GM18870 (cell line): ENCODE measurements at regions not wholly inside any gene's neighbourhood (a gene's known extent, or its start where the extent isn't known, plus 50 kb on each side); places are given as distances from the start of the nearest gene placed in this dataset.
"Not testable (repeated sequence)": the region's sequence is repeated elsewhere in the genome, so short reads cannot be mapped to it uniquely, and the experiment has no call there.

Source experiments
- ATAC-seq: cut with Tn5 transposase; IDR thresholded peaks from one replicate; pipeline ENCODE4 v1.9.1; 2021; ENCODE audit warnings: moderate library complexity; ENCODE audit not compliant: unreplicated experiment

DNA sequence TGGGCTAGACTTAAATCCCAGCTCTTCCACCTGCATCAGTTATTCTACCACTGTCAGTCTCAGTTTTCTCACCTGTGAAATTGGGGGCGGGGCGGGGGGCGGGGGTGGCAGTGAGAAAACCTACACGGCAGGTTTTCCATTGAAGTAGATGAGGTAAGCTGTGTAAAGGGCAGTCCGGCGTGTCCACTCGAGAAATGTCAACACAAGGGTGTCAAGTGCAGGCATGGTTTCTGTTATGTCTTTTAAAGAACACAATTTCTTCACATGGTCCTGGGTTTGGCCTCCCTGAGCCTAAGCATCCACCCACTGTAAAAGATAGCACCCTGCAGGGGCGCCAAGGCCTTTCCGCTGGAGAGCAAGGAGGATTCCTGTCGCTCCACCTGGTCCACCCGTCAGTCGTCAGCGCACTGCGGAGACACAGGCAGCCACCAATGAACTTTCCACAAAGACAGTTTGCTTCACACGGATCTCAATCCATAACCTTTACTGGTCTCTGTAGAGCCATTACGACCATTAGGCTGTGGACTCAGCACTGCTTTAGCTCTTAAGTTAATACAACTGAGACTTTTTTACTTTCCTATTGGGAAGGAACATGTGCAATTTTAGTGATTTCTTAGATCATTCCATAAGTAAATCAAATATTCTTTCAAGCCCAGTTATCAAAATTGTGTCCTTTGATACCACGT is 99.5 kb upstream of the FOXB1 start:
- no peak for ATAC-seq

DNA sequence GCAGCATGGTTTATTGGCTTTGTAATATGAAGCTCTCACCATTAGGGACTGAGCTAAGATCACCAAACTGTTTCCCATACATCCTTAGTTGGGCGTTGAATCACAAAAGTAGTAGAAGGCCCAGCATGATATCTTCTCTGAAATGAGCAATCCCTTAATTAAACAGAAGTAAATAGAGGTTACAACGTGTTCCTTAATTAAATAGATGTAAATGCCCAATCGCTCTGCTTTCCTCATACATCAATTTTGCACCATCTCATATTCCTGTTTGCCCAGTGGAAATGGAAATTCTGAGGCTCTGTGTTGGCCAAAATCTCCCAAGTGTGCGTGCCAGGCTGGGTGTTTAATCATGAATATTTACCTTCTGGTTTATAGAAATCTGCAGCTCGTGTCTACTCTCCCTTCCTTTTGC is 107.4 kb upstream of the FOXB1 start:
- no peak for ATAC-seq

GRCh38 chr15:59894835-59895234 is 109.3 kb upstream of the FOXB1 start:
- no peak for ATAC-seq

- ATAC-seq = no peak
Measured at GRCh38 chr15:59892985-59893384, 111.1 kb upstream of the FOXB1 start.

DNA sequence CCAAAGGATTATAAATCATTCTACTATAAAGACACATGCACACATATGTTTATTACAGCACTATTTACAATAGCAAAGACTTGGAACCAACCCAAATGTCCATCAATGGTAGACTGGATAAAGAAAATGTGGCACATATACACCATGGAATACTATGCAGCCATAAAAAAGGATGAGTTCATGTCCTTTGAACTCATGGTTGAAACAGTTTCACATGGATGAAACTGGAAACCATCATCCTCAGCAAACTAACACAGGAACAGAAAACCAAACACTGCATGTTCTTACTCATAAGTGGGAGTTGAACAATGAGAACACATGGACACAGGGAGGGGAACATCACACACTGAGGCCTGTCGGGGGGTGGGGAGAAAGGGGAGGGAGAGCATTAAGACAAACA is 116.2 kb upstream of the FOXB1 start:
- ATAC-seq = not testable (repeated sequence)

DNA sequence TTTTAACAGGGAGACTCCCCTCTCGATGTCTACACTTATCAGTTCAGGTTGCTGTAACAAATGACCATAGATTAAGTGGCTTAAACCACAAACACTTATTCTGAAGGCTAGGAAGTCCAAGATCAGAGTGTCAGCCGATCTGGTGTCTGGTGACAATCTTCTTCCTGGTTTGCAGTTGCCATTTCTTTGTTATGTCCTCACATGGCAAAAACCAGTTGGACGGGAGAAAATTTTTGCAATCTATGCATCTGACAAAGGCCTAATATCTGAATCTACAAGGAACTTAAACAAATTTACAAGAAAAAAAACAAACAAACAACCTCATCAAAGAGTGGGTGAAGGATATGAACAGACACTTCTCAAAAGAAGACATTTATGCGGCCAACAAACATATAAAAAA is 116.9 kb upstream of the FOXB1 start:
- ATAC-seq = no peak

- no peak for ATAC-seq
Measured at GRCh38 chr15:59886441-59886840, 117.7 kb upstream of the FOXB1 start.

DNA sequence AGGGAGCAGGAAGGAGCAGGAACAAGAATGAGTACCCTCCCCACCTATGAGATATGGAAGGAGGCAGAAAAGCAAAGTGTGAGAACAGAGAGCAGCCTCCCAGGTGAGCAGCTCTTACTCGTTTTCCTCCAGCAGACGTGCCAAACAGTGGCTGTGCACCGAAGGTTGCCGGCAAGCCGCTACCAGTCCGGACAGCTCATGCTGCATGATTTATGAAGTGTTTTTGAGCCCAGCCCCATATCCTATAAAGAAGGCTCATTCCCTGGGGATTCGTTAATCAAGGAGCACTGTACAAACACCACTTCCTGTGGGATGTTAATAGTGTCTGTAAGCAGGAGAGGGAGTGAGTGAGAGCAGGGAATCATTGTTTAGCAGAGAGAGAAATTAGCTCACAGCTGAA is 118.3 kb upstream of the FOXB1 start:
- ATAC-seq = no peak

DNA sequence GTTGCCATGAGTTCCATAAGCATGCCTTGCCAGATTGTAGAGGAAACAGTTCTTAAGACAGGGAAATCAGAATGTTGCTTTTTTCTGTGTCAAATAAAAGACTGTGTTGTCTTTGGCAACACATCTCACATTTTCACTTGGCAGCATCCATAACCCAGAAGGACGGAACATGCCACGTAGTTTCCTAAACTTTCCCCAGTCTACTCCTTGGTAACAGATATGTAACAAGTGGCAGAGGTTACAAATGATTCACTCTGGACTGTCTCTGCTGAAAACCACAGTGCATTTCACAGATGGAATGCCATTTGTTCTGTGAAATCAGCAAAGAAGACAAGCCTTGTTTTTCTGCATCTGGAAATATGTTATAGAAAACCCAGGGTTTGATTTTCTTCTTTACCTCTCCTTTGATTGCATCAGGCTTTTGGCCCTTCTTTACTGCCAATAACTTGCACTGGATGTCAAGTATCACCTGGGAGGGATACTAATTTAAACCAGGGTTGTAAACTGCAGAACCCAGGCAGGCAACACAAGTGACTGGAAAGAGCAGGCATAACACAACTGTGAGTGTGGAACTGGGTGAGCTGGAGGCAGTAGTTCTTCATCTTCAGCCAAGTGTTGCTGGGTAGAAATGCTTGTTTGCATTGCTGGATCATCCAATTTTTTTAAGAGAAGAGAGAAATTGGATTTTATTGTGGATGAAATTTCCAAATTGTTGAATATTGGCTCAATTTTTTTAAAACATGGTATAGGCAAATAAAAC is 124.4 kb upstream of the FOXB1 start:
- ATAC-seq = no peak

- no peak for ATAC-seq
Measured at GRCh38 chr15:59876140-59876539, 128.0 kb upstream of the FOXB1 start.

- ATAC-seq = no peak
Measured at GRCh38 chr15:59873644-59874272, 130.4 kb upstream of the FOXB1 start.

GRCh38 chr15:59867086-59867855 is 136.8 kb upstream of the FOXB1 start:
- ATAC-seq = no peak

DNA sequence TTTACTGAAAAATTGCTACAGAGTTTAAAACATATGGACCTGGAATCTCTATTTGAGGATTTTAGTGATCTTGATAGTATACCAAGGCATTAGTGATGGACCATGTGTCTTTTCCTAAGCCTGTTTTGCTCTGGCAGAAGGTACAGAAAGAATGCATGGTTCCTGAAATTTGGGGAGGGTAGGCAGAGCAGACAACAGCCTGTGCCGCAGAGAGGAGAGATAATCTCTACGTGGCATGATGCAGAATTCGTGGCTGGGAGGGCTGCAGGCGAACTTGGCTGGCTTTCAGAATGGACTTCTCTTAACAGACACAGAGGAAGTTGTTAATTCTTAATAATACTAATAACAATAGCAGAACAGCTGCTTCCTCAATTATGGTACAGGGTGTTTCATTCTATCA is 137.5 kb upstream of the FOXB1 start:
- ATAC-seq = no peak

DNA sequence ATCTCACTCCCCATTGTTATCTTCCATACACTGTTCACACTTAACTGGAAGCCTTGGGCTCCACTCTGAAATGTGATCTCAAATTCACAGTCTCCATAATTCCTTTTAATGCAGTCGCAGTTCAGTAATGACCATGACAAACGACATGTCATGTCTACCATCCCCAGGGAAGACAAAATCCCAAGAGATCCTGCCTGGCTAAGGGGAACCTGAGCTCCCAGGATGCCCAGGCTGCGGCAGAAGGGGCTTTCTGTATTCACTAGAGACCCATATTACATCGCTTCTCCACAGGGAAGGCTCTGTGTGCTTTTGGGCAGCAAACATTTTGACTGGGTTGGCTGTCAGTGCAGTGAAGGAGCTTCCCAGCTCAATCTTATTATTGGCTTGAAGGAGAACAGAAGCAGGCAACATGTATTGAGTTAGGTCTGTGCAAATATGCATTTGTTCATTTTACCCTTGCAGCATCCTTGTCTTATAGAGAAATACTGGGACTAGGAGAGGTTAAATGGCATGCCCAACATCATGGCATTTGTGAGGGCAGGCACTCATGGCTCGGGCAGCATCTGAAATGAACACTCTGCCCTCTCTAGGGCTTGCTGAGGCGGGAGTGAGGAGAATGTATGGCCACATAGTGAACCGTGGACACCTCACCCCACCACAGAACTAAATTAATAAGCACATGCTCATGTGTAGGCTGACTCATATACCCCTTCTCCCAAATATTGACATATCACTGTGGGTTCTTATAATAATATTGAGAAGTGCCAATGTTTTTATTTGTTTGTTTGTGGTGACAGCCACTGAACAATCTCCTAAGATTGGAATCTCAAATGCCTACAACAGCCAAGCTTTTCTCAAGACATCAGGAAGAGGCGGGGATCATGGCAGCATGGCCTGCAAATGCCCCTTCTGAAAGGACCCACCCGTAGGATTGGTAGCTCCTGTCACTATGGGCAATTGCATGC is 141.6 kb upstream of the FOXB1 start:
- no peak for ATAC-seq

- ATAC-seq = no peak
Measured at GRCh38 chr15:59847968-59848367, 156.1 kb upstream of the FOXB1 start.

- ATAC-seq = no peak
Measured at GRCh38 chr15:59845942-59846499, 156.9 kb upstream of the BNIP2 start.

DNA sequence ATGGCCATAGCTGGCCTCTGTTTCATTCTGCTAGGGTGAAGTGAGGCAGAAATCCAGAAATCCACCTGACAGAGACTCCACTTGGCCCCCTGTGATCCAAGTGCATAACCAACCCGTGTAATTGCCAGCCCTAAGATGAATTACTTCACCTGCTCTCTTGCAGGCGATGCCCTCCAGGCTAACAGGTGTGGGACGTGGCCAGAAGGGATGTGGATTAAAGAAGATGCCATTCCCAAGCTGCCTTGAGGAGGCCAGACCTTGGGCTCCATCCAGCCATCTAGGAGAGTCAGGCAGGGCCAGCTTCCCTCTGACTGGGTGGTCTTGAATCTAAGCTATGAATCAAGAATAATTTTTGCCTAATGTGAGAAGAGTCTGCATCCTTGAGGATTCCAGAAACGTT is 154.5 kb upstream of the BNIP2 start:
- ATAC-seq = no peak

GRCh38 chr15:59841036-59841435 is 151.9 kb upstream of the BNIP2 start:
- ATAC-seq = no peak

DNA sequence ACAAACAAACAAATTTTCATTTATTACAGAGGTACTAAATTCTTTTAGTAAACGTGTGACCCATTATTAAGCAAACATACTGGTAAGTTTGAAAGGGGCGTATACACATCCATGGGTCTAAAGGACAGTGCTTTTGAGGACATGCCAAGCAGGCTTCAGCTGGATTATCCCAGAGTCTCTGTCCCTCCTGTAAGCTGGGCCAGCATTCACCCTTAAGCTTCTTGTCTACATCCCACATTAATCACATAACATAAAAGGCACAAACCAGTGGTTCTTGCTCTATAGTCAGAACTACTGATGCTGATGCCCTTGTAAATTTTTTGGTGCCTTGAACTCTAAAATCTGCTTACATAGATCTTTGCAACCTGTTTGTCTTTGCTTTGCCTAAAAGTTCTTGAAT is 150.8 kb upstream of the BNIP2 start:
- no peak for ATAC-seq

GRCh38 chr15:59838900-59839299 is 149.8 kb upstream of the BNIP2 start:
- no peak for ATAC-seq
